ENCODE measurements at regions not wholly inside any gene's neighbourhood (a gene's known extent, or its start where the extent isn't known, plus 50 kb on each side); places are given as distances from the start of the nearest gene placed in this dataset.
"Not testable (repeated sequence)": the region's sequence is repeated elsewhere in the genome, so short reads cannot be mapped to it uniquely, and the experiment has no call there.

DNA sequence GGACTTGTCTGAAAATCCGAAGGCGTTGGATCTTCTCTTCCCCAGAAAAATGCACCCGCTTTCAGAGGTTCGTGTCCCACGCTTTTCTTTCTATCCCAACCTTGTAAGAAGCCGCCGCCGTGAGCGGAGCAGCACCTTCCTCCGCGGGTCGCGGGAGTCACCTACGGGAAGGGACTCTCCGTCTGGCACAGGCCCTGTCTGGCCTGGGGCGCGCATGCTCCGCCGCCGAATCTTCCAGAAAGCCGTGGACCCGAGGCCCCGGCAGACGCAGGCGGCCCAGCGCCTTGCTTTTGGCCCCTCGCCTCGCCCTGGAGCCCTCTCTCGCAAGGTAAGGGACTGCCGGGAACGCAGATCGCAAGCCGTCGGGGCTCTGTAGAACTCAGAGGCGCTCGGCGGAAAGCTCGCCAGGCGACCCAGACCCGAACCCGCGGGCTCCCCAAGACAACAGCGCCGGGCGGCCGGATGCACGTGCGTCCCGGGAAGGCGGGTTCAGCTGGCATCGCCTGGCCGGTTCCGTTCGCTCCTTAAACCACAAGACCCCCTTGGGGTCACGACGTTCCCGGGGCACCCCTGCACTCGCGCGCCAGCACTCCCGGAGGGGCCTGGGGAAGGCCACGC is 4055.2 kb upstream of the TPTE start:
- CTCF ChIA-PET; DNase-seq; H3K9me3 Mint-ChIP-seq (ENCODE audit: insufficient read depth); H3K4me3 Mint-ChIP-seq; H3K27me3 Mint-ChIP-seq (ENCODE audit: low read depth); ATAC-seq; H3K4me1 Mint-ChIP-seq (ENCODE audit: low read depth); POLR2A ChIA-PET; H3K27ac Mint-ChIP-seq; H3K36me3 Mint-ChIP-seq (ENCODE audit: low read depth): not testable (repeated sequence)

DNA sequence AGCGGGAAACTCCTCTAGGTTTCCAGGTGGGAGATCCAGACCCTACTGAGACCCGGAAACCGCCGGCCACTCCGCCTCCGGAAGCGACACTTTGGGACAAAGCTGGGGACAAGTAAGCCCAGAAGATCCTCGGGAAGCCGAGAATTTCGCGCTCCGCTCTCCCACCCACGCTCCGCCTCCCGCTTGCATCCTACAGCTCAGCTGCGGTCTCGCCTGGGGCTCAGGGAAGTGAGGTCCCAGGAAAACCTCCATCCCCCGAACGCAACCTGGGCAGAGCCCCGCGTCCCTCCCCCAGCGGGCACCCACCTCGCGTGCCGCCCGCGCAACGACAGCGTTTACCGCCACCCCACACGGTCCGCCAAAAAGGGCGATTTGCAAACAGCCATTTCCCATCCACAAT is 4054.7 kb upstream of the TPTE start:
- peak; percentile 44 for ATAC-seq
- CTCF ChIA-PET, result not testable (repeated sequence)

DNA sequence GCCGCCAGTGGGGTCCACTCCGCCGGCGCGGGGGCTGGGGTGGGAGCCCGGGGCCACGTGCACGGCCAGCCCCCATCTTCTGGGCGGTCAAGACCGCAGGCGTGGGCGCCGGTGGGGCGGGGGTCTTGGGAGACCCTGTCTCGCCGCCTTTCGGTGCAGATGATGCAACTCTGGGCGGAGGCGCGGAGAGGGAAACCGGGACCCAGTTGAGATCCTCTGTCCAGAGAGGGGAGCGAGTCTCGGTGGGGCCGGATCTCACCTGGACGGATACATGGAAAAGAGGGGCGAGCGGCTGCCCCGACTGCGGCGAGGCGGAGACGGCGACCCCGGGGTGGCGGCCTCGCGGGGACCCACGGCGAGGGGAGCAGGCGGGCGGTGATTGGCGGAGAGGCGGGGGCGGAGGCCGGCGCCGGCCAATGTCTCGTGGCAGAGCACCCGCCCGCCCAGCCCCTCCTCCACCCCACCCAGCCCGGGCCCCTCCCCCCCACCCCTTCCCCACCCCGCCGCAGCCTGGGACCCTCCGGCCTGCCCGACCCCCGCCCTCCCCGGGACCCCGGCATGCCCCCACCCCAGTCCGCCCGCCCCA is 4054.1 kb upstream of the TPTE start:
- POLR2A ChIA-PET, CTCF ChIA-PET: not testable (repeated sequence)

More for the DNA sequence above, 4054.7 kb upstream of the TPTE start:
- H3K27ac Mint-ChIP-seq; H3K27me3 Mint-ChIP-seq (ENCODE audit: low read depth); POLR2A ChIA-PET; H3K36me3 Mint-ChIP-seq (ENCODE audit: low read depth); H3K9me3 Mint-ChIP-seq (ENCODE audit: insufficient read depth); H3K4me3 Mint-ChIP-seq; DNase-seq; H3K4me1 Mint-ChIP-seq (ENCODE audit: low read depth): not testable (repeated sequence)

DNA sequence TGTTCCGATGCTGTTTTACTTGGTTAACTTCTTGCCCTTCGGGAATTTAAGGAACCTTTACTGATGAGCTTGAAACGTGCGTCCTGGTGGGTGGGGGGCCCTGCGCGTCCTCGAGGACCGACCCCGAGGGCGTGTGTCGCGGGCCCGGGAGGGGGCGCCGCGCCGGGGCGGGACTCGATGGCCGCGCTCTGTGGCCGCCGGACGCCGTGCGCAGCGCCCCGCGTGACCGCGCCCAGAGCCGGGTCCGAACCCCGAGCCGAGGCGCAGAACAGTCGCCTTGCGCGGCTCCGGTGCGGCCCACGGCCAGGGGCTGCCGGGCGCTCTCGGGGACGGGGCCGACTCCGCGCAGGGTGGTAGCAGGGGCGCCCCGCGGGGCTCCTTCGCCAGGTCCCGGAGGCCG is 4053.5 kb upstream of the TPTE start:
- H3K9me3 Mint-ChIP-seq (ENCODE audit: insufficient read depth); CTCF ChIA-PET; H3K27me3 Mint-ChIP-seq (ENCODE audit: low read depth); H3K4me1 Mint-ChIP-seq (ENCODE audit: low read depth); H3K36me3 Mint-ChIP-seq (ENCODE audit: low read depth); POLR2A ChIA-PET; DNase-seq; H3K27ac Mint-ChIP-seq; H3K4me3 Mint-ChIP-seq: not testable (repeated sequence)
- peak; percentile 35 for ATAC-seq

More for the DNA sequence above, 4054.1 kb upstream of the TPTE start:
- H3K36me3 Mint-ChIP-seq (ENCODE audit: low read depth); H3K27ac Mint-ChIP-seq; H3K9me3 Mint-ChIP-seq (ENCODE audit: insufficient read depth); H3K4me1 Mint-ChIP-seq (ENCODE audit: low read depth); H3K27me3 Mint-ChIP-seq (ENCODE audit: low read depth); DNase-seq; H3K4me3 Mint-ChIP-seq: not testable (repeated sequence)
- peak; percentile 45 for ATAC-seq

DNA sequence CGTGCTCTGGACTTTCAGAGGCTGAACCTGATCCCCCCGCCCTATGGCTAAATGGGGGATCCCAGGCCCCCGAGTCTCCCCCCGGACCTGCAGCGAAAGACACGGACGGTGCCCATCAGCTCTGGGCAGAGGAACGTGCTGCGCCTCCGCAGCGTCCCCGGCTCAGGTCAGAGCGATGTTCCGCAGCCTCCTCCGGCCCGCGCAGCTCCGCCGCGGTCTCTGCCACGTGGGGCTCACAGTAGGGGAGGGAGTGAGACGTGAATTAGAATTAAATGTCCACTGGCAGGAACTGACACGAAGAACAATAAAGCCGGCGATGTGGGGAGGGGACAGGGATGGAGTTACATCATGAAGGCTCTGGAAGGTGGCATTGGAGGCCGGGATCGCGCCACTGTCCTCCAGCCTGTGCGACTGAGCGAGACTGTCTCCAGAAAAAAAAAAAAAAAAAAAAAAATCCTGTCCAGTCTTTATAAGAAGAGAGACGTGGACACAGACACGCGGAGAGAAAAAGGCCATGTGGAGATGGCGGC is 4053.0 kb upstream of the TPTE start:
- H3K36me3 Mint-ChIP-seq (ENCODE audit: low read depth); H3K4me3 Mint-ChIP-seq; H3K27ac Mint-ChIP-seq; H3K9me3 Mint-ChIP-seq (ENCODE audit: insufficient read depth); DNase-seq; H3K4me1 Mint-ChIP-seq (ENCODE audit: low read depth); CTCF ChIA-PET; POLR2A ChIA-PET; H3K27me3 Mint-ChIP-seq (ENCODE audit: low read depth): not testable (repeated sequence)
- ATAC-seq, result peak; percentile 28

DNA sequence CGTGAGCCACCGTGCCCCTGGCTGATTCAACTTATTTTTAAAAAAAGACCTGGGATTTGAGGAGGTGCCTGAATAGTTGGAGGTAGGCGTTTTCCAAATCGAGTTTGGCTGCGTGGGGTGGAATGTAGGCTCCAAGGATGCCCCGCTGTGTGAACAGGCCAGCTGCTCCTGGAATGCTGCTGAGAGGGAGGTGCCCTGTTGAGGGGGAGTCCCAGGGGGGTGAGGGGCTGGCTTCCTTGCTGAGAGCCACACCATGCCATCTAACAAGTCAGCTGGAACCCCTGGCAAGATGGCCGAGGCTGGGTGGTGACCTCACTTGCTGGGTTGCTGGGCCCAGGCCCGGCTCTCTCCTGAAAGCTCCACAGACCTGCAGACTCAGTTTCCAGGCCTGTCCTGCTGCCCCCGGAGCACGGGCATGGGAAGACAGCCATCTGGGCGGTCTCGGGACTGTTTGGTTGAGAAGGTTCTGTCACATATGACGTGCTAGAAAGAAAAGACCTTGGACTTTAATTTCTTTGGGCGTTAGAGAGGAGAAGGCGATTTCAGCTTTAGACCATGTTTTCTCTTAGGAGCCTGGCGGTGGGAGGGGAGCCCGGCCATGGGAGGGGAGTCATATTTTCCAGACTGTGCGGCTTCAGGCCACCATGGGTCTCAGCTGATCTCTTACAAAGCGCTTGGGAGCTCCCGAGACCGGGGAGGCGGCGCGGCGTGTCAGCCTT is 4047.0 kb upstream of the TPTE start:
- DNase-seq; H3K4me1 Mint-ChIP-seq (ENCODE audit: low read depth); CTCF ChIA-PET; H3K27ac Mint-ChIP-seq; H3K27me3 Mint-ChIP-seq (ENCODE audit: low read depth); POLR2A ChIA-PET; H3K4me3 Mint-ChIP-seq; H3K9me3 Mint-ChIP-seq (ENCODE audit: insufficient read depth); ATAC-seq; H3K36me3 Mint-ChIP-seq (ENCODE audit: low read depth): not testable (repeated sequence)

DNA sequence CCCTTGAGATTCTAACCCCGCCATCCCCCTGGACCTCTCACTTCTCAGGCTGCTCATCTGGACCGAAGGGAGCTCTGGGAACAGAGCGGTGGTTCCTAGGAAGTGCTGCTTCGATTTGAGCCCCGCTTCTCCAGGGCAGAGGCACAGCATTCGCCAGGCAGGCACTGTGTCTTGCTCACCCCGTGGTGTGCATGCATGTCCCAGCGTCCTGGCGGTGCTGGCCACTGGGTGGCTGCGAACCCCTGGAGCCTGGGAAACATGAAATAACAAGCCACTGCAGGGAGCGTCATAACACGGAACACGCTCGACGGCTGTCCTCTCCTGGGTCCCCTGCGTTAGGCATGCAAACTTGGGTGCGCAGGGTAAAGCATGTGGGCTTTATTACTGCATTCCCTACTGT is 4040.3 kb upstream of the TPTE start:
- ATAC-seq; CTCF ChIA-PET; POLR2A ChIA-PET; H3K27me3 Mint-ChIP-seq (ENCODE audit: low read depth); DNase-seq; H3K4me3 Mint-ChIP-seq; H3K36me3 Mint-ChIP-seq (ENCODE audit: low read depth); H3K27ac Mint-ChIP-seq; H3K9me3 Mint-ChIP-seq (ENCODE audit: insufficient read depth); H3K4me1 Mint-ChIP-seq (ENCODE audit: low read depth): not testable (repeated sequence)

DNA sequence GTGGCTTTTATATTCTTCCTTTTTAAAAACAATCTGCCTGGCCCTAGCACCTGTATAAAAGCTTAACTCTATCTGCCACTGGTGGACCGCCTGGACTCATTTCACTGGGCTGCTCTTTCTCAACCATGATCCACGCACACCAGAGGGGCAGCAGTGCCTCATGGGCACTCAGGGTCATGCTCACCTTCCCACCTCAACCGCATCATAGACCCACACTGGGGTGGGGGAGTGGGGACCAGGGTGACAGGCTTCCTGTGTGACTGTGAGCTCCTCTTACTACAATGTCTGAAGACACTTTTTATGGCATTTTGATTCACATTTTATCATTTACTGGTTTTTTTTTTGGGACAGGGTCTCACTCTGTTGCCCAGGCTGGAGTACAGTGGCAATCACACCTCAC is 4038.8 kb upstream of the TPTE start:
- H3K27ac Mint-ChIP-seq; CTCF ChIA-PET; POLR2A ChIA-PET; ATAC-seq; DNase-seq; H3K27me3 Mint-ChIP-seq (ENCODE audit: low read depth); H3K9me3 Mint-ChIP-seq (ENCODE audit: insufficient read depth); H3K4me1 Mint-ChIP-seq (ENCODE audit: low read depth); H3K4me3 Mint-ChIP-seq; H3K36me3 Mint-ChIP-seq (ENCODE audit: low read depth): not testable (repeated sequence)

DNA sequence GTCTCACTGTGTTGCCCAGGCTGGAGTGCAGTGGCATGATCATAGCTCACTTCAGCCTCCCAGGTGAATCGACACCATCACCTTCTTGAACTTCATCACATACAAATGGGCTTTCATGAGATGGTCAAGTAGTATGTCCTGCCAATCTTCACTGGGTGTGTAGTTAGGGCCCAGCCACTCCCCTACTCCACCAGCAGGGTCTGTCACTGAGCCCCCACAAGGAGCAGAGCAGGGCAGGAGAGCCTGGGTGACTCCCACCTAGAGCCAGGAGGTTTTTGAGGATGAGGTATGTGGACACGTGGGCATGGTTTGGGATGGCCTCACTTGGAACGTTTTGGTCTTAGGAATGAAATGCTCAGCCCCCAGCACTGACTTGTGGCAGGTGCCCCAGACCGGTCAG is 4037.7 kb upstream of the TPTE start:
- H3K27me3 Mint-ChIP-seq (ENCODE audit: low read depth); H3K27ac Mint-ChIP-seq; POLR2A ChIA-PET; H3K36me3 Mint-ChIP-seq (ENCODE audit: low read depth); ATAC-seq; CTCF ChIA-PET; DNase-seq; H3K4me3 Mint-ChIP-seq; H3K4me1 Mint-ChIP-seq (ENCODE audit: low read depth); H3K9me3 Mint-ChIP-seq (ENCODE audit: insufficient read depth): not testable (repeated sequence)

DNA sequence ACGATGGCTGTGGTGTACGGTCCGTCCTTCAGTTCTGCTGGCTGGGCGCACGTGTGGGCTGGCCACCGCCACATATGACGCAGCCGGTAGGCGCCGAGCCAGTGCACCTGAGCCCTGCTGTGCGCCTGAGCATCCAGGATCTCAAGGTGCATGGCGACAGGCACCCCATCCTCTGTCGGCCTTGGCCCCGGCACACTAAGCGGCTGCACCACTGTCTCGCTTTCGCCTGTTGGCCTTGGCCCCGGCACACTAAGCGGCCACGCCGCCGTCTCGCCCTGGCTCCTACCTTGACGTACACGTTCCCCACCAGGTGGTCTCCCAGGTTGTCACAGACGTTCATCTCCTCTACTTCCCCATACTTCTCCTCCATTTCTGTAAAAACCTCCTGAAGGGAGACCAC is 4034.6 kb upstream of the TPTE start:
- H3K36me3 Mint-ChIP-seq (ENCODE audit: low read depth); H3K9me3 Mint-ChIP-seq (ENCODE audit: insufficient read depth); CTCF ChIA-PET; H3K4me3 Mint-ChIP-seq; POLR2A ChIA-PET; H3K4me1 Mint-ChIP-seq (ENCODE audit: low read depth); DNase-seq; H3K27me3 Mint-ChIP-seq (ENCODE audit: low read depth); H3K27ac Mint-ChIP-seq; ATAC-seq: not testable (repeated sequence)

DNA sequence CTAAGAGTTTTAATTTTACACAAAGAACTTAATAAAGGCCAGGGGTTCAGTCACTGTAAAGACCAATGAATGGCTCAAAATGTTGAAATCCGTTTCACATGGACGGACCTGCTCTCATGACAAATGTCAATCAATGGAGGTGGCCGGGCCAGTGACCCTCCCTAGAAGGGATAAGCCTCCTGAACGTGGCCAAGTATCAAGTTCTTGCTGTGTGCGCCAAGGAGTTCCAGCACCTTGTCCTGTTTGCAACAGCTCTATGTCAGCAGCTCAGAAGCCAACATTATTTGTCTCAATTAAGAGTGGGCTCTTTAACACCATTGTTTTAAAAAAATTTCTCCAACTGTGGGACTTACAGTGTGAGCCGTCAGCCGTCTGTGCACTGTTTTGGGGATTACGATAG is 4028.7 kb upstream of the TPTE start:
- H3K4me1 Mint-ChIP-seq (ENCODE audit: low read depth); DNase-seq; ATAC-seq; H3K9me3 Mint-ChIP-seq (ENCODE audit: insufficient read depth); H3K27ac Mint-ChIP-seq; CTCF ChIA-PET; POLR2A ChIA-PET; H3K4me3 Mint-ChIP-seq; H3K27me3 Mint-ChIP-seq (ENCODE audit: low read depth); H3K36me3 Mint-ChIP-seq (ENCODE audit: low read depth): not testable (repeated sequence)

DNA sequence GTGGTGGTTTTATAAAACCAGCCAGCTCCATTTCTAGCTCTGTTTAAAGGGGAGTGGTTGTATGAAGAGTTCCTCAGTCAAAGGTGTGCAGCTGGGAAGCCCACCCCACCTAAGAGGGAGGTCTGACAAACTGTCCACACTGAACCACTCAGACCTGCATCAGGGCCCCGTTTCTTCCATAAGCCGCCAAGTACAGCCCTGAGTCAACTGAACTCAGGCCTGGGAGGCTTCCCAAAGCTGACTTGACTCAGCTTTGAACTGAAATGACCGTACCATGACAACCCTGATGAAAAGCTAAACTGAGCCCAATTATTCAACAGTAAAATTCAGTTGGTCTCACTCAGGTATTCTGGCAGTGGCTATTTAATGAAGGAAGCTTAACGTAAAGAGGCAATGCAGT is 4027.4 kb upstream of the TPTE start:
- H3K36me3 Mint-ChIP-seq (ENCODE audit: low read depth); H3K4me3 Mint-ChIP-seq; ATAC-seq; H3K27me3 Mint-ChIP-seq (ENCODE audit: low read depth); CTCF ChIA-PET; DNase-seq; H3K9me3 Mint-ChIP-seq (ENCODE audit: insufficient read depth); H3K4me1 Mint-ChIP-seq (ENCODE audit: low read depth); POLR2A ChIA-PET; H3K27ac Mint-ChIP-seq: not testable (repeated sequence)
